ENCODE measurements at regions not wholly inside any gene's neighbourhood (a gene's known extent, or its start where the extent isn't known, plus 50 kb on each side); places are given as distances from the start of the nearest gene placed in this dataset.

DNA sequence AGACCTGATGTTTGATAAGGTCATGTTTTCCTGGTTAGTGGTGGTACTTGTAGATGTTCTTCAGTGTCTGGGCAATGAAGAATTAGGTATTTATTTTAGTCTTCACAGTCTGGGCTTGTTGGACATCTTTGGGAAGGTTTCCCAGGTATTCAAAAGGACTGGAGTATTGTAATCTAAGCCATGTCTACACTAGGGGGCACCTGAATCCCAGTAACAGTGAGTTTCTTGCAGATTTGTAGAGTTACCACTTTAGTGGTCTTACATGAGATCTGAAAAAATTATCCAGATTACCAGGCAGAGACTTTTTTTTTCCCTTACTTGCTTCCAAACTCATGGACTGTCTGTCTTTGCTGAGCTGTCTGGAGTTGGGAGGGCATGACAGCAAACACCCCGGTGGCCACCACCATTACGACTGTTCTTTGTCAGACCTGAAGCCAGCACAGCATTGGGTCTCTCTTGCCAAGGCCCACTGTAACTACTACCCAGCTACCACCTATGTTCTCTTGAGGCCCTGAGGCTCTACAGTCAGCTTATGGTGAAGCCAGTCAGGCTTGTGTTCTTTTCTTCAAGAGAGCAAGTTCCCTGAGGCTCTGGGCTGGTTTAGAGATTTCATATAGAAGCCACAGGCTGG is 820.7 kb upstream of the FBXO33 start:
- TF ChIP-seq, protein P1, sequence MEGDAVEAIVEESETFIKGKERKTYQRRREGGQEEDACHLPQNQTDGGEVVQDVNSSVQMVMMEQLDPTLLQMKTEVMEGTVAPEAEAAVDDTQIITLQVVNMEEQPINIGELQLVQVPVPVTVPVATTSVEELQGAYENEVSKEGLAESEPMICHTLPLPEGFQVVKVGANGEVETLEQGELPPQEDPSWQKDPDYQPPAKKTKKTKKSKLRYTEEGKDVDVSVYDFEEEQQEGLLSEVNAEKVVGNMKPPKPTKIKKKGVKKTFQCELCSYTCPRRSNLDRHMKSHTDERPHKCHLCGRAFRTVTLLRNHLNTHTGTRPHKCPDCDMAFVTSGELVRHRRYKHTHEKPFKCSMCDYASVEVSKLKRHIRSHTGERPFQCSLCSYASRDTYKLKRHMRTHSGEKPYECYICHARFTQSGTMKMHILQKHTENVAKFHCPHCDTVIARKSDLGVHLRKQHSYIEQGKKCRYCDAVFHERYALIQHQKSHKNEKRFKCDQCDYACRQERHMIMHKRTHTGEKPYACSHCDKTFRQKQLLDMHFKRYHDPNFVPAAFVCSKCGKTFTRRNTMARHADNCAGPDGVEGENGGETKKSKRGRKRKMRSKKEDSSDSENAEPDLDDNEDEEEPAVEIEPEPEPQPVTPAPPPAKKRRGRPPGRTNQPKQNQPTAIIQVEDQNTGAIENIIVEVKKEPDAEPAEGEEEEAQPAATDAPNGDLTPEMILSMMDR (IDR thresholded peaks at IDR 0.05) = peak; percentile 42
- TF ChIP-seq ZFX (IDR thresholded peaks at IDR 0.05; ENCODE audit: borderline replicate concordance) = no peak

Measured in 22Rv1 (cell line).